HepG2 (cell line): ENCODE measurements at regions not wholly inside any gene's neighbourhood (a gene's known extent, or its start where the extent isn't known, plus 50 kb on each side); places are given as distances from the start of the nearest gene placed in this dataset.
"Not testable (repeated sequence)": the region's sequence is repeated elsewhere in the genome, so short reads cannot be mapped to it uniquely, and the experiment has no call there.

Experiments
- ATAC-seq: fragments of 200-7000 bp; cut with Tn5 transposase; 3 replicates; pipeline ENCODE4 v1.9.1; 2020; ENCODE audit warnings: mild to moderate bottlenecking, moderate library complexity
- BruUV-seq: library from RNA; stranded (reverse); fragments of 400-500 nt; replicated peaks from 2 replicates; lab custom pipeline; 2021; lab: Mats Ljungman, UMichigan
- CTCF ChIA-PET: fragments of 300-600 bp; formaldehyde crosslinking; extraction: SDS; loops from one replicate; lab custom pipeline; 2021; ENCODE audit warnings: low total read pairs, inconsistent platforms, low intra/inter-chr PET ratio; lab: Yijun Ruan, JAX
- POLR2A ChIA-PET: fragments of 350-600 bp; sonication (Branson Sonifier 250); formaldehyde crosslinking; loops from one replicate; lab custom pipeline; 2020; ENCODE audit warnings: antibody characterized with exemption, inconsistent platforms; lab: Yijun Ruan, JAX
- DNase-seq: peaks from one replicate; pipeline ENCODE4 v3.0.0-alpha.2; 2015; ENCODE audit warnings: low spot score
- FAIRE-seq: peaks from 3 replicates; lab custom pipeline; 2011; peaks lifted over from hg19 to GRCh38; lab: Jason Lieb, UNC
- H2AFZ ChIP-seq: one replicate; pipeline ENCODE4 v1.6.1; 2011; ENCODE audit warnings: low read length, inconsistent platforms
- H3K27ac ChIP-seq: fragments of 300-600 bp; 3 replicates; pipeline ENCODE4 v1.8.0; 2011; ENCODE audit warnings: mixed run types, mild to moderate bottlenecking, mixed read lengths, low read length, inconsistent platforms; ENCODE audit not compliant: insufficient read depth; ENCODE audit errors: extremely low read length
- H3K27me3 ChIP-seq, 2 experiments: fragments of 200-600 bp in 1 of 2; 2 replicates in 1 of 2; 3 replicates in 1 of 2; pipeline versions ENCODE4 v1.6.0 to v1.8.0; 2011; ENCODE audit warnings: low read length in 2 of 2, mild to moderate bottlenecking in 2 of 2, moderate library complexity in 2 of 2, inconsistent platforms in 1 of 2; ENCODE audit not compliant: insufficient read depth in 2 of 2, control insufficient read depth in 1 of 2
- H3K36me3 ChIP-seq, 2 experiments: fragments of 200-600 bp in 1 of 2; replicated peaks in 1 of 2; 2 replicates in 1 of 2; 3 replicates in 1 of 2; pipeline versions ENCODE4 v1.5.1 to v1.8.0; 2011; ENCODE audit warnings: low read length in 2 of 2, inconsistent platforms in 1 of 2; ENCODE audit not compliant: insufficient read depth in 2 of 2, control insufficient read depth in 1 of 2
- H3K4me1 ChIP-seq: 2 replicates; pipeline ENCODE4 v1.5.1; 2012; ENCODE audit warnings: low read length, inconsistent platforms; ENCODE audit not compliant: insufficient read depth
- H3K4me2 ChIP-seq: 2 replicates; pipeline ENCODE4 v1.6.0; 2011; ENCODE audit warnings: low read depth, low read length, inconsistent platforms
- H3K4me3 ChIP-seq, 3 experiments: fragments of 200-600 bp in 1 of 3; sonication (generic), shearing (Covaris generic) in 1 of 3; replicated peaks in 1 of 3; 2 replicates each; pipeline ENCODE4 v1.5.1; 2011 to 2016; ENCODE audit warnings: low read length in 3 of 3, inconsistent platforms in 2 of 3, low read depth in 2 of 3, mild to moderate bottlenecking in 2 of 3, control low read depth in 1 of 3, mixed read lengths in 1 of 3; ENCODE audit not compliant: insufficient read depth in 1 of 3
- H3K79me2 ChIP-seq: one replicate; pipeline ENCODE4 v1.6.1; 2011; ENCODE audit warnings: low read length, inconsistent platforms; ENCODE audit not compliant: insufficient read depth
- H3K9ac ChIP-seq: 2 replicates; pipeline ENCODE4 v1.6.0; 2011; ENCODE audit warnings: mild to moderate bottlenecking, low read depth, low read length, inconsistent platforms; ENCODE audit not compliant: insufficient read depth
- H3K9me3 ChIP-seq: 2 replicates; pipeline ENCODE4 v1.5.1; 2012; ENCODE audit warnings: mild to moderate bottlenecking, low read length
- H4K20me1 ChIP-seq: 2 replicates; pipeline ENCODE4 v1.6.0; 2011; ENCODE audit warnings: inconsistent platforms, mild to moderate bottlenecking, low read length, moderate library complexity; ENCODE audit not compliant: insufficient read depth
- WGBS: methylation state at CpG from one replicate; pipeline ENCODE4 v1.1.6; 2017; ENCODE audit warnings: low lambda C conversion rate; 5-methylcytosine and 5-hydroxymethylcytosine counted together
- in situ Hi-C: cut with HindIII; loops from 2 replicates; pipeline ENCODE4 v1.10.0; 2017; ENCODE audit warnings: low pct_unique_long_range_greater_than_20kb; ENCODE audit not compliant: extremely low pct_ligation_motif_present
- intact Hi-C: fragments of 100-400 bp; cut with micrococcal nuclease; formaldehyde crosslinking; loops from one replicate; pipeline ENCODE4 v1.10.0; 2022; ENCODE audit not compliant: unreplicated experiment
- TF ChIP-seq, protein P1 (sequence below): sonication (generic); formaldehyde crosslinking; IDR thresholded peaks from 2 replicates; pipeline ENCODE4 v1.4.0; 2020; ENCODE audit warnings: missing genetic modification reagents, borderline replicate concordance

DNA sequence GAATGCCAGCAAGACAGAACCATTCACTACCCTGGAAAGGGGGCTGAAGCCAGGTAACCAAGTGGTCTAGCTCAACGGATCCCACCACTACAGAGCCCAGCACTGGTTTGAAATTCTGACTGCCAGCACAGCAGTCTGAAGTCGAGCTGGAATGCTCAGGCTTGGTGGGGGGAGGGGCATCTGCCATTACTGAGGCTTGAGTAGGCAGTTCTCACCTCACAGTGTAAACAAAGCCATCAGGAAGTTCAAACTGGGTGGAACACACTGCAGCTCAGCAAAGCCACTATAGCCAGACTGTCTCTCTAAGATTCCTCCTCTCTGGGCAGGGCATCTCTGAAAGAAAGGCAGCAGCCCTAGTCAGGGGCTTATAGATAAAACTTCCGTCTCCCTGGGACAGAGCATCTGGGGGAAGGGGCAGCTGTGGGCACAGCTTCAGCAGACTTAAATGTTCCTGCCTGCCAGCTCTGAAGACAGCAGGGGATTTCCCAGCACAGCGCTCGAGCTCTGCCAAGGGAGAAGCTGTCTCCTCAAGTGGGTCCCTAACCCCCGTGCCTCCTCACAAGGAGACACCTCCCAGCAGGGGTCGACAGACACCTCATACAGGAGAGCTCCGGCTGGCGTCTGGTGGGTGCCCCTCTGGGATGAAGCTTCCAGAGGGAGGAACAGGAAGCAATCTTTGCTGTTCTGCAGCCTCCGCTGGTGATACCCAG lies 188.1 kb upstream of the EDNRA start:
- FAIRE-seq, H3K4me3 ChIP-seq, H3K4me1 ChIP-seq, H3K27ac ChIP-seq, H3K9me3 ChIP-seq, H3K9ac ChIP-seq, BruUV-seq, H3K36me3 ChIP-seq, POLR2A ChIA-PET, intact Hi-C loops, H3K79me2 ChIP-seq, ATAC-seq, H4K20me1 ChIP-seq, H3K27me3 ChIP-seq, DNase-seq, H3K4me2 ChIP-seq, H2AFZ ChIP-seq, in situ Hi-C loops, CTCF ChIA-PET: not testable (repeated sequence)
- 33% methylated on average over 3 of the region's 10 CpGs for WGBS
- TF ChIP-seq, protein P1, sequence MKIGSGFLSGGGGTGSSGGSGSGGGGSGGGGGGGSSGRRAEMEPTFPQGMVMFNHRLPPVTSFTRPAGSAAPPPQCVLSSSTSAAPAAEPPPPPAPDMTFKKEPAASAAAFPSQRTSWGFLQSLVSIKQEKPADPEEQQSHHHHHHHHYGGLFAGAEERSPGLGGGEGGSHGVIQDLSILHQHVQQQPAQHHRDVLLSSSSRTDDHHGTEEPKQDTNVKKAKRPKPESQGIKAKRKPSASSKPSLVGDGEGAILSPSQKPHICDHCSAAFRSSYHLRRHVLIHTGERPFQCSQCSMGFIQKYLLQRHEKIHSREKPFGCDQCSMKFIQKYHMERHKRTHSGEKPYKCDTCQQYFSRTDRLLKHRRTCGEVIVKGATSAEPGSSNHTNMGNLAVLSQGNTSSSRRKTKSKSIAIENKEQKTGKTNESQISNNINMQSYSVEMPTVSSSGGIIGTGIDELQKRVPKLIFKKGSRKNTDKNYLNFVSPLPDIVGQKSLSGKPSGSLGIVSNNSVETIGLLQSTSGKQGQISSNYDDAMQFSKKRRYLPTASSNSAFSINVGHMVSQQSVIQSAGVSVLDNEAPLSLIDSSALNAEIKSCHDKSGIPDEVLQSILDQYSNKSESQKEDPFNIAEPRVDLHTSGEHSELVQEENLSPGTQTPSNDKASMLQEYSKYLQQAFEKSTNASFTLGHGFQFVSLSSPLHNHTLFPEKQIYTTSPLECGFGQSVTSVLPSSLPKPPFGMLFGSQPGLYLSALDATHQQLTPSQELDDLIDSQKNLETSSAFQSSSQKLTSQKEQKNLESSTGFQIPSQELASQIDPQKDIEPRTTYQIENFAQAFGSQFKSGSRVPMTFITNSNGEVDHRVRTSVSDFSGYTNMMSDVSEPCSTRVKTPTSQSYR, result peak; percentile 38; the same call in 1 of the 2 replicates

DNA sequence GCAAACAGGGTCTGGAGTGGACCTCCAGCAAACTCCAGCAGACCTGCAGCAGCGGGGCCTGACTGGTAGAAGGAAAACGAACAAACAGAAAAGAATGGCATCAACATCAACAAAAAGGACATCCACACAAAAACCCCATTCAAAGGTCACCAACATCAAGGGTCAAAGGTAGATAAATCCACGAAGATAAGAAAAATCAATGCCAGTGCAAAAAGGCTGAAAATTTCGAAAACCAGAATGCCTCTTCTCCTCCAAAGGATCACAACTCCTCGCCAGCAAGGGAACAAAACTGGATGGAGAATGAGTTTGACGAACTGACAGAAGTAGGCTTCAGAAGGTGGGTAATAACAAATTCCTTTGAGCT lies 187.6 kb upstream of the EDNRA start:
- DNase-seq, H3K27ac ChIP-seq, H3K9me3 ChIP-seq, POLR2A ChIA-PET, intact Hi-C loops, H3K9ac ChIP-seq, ATAC-seq, in situ Hi-C loops, H3K4me2 ChIP-seq, FAIRE-seq, H3K27me3 ChIP-seq, H3K4me1 ChIP-seq, CTCF ChIA-PET, H3K4me3 ChIP-seq, H4K20me1 ChIP-seq, H2AFZ ChIP-seq, H3K79me2 ChIP-seq, BruUV-seq, H3K36me3 ChIP-seq: not testable (repeated sequence)
- WGBS, result under 1% methylated on average over 6 of the region's 6 CpGs
